ENCODE measurements at regions not wholly inside any gene's neighbourhood (a gene's known extent, or its start where the extent isn't known, plus 50 kb on each side); places are given as distances from the start of the nearest gene placed in this dataset.

DNA sequence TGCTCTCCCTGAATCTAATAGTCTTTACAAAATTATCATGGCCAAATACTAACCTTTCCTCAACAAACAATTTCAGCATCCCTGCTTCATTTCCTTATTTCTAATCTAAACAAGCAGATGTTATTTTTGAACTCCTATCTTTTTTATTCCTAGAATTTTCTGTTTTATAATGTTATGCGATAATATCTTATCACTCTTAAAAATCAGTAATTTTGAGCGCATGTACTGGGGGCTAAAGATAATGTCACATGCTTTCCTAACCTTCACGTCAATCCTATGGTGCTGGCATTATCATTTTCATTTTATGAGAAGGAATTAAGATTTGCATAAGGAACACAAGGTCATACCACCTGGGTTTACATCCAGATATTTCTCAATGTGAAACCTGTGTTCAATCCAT lies 648.0 kb downstream of the BRINP1 start:
- DNase-seq (ENCODE audit: low read depth in 2 of 2): no peak

DNA sequence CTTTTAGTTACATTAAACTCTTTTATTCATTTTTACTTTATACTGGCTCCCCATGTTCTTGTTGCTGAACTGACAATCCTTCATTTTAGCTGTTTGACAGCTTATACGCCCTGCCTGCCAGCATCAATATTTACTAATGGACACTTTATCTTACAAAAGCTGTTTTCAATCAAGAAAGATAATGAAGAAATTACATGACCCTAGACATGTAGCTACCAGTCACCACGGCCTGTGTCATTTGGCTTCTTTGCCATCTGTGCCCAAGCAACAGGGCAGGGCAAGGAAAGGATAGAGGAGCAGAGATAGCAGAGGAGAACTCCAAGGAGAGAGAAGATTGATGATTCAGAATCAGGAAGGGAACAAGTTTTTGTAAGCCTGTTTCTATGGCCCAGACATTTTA lies 647.3 kb downstream of the BRINP1 start:
- no peak for DNase-seq (ENCODE audit: low read depth in 2 of 2)

GRCh38 chr9:118729981-118730380 lies 639.3 kb downstream of the BRINP1 start:
- no peak for DNase-seq (ENCODE audit: low read depth in 2 of 2)

- no peak for DNase-seq (ENCODE audit: low read depth in 2 of 2)
Observed at GRCh38 chr9:118732998-118733397, 636.2 kb downstream of the BRINP1 start.

DNA sequence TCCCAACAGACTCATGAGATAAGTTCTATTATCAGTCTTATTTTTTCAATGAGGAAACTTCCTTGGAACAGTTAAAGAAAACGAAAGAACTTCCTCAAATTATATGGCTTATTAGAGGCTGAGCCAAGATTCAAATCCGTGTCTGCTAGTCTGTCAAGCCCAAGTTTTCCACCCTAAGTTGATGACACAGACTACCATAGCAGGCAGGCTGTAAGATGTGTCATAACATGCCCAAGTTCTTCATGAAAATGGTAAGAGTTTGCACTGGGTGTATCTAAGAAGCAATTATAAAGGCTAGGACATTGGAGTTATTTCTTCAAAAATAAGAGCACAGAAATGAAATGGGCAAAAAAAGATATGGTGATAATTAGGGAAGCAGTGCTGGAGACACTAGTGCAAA lies 634.5 kb downstream of the BRINP1 start:
- DNase-seq (ENCODE audit: low read depth in 2 of 2): no peak

- DNase-seq (ENCODE audit: low read depth in 2 of 2): no peak
Observed at GRCh38 chr9:118736406-118736805, 632.8 kb downstream of the BRINP1 start.

GRCh38 chr9:118751077-118751847 lies 618.0 kb downstream of the BRINP1 start:
- no peak for DNase-seq (ENCODE audit: low read depth in 2 of 2)

DNA sequence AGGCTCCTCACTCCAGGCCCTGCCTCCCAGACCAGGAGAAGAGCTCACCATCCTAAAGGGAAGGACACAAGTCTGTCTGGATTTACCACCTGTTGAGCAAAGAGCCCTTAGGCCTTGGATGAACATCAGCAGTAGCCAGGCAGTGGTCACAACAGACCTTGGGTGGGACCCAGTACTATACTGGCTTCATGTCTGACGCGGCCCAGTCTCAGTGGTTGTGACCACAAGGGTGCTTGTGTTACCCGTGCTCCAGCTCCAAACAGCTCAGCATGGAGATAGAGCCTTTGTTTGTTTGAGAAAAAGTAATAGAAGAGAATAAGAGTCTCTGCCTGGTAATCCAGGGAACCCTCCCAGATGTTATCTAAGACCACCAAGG lies 617.4 kb downstream of the BRINP1 start:
- no peak for DNase-seq (ENCODE audit: low read depth in 2 of 2)

DNA sequence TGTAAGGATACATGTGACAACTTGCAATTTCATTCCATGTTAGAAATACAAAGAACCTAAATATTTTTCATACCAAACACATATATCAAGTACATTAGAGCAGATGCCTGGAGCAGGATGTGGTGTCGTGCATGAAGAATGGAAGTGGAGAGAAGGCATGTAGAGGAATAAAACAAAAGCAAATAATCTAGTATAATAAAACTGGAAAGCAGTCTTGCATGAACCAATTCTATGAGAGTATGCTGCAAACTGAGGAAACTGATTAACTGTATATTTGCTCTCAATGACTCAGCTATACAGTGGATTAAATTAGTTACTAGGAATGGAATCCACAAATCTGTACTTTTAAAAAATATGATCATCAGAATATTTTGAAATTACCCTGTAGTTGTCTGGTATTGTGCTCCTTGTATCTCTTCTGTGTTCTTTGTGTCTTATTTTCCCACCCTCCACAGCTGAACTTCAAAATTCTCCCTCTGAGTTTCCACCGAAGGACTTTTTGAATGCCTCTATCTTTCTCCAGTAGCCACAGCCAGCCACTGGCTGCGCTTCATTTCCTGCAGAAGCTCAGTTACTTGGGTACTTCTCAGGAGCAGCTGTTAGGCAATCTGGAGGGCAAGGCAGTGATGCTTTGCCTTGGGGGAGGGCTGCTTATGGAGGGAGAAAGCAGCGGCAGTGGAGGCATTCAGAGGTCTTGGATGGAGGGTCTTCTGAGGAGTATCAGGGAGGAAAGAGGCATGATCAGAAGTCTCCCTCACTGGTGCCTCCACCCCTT lies 608.0 kb downstream of the BRINP1 start:
- no peak for DNase-seq (ENCODE audit: low read depth in 2 of 2)

DNA sequence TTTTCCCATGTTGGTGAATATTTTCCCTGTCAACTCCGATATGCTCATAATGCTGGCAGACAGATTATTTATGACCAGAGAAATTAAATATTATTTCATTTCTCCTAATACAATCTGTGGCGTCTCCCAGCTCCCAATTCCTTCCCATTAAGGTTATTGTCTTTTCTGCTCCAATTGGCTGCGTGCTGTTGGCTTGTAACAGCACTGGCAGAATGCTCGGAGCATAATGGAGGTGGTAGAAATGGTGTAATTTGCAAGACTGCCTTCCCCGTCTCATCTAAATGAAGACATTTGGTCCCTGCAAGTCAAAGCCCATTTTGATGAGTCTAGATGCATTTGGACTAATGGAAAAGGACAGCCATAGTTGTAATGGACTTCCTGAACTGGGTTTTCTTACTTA lies 601.7 kb downstream of the BRINP1 start:
- no peak for DNase-seq (ENCODE audit: low read depth in 2 of 2)

GRCh38 chr9:118782790-118783463 lies 586.3 kb downstream of the BRINP1 start:
- no peak for DNase-seq (ENCODE audit: low read depth in 2 of 2)

DNA sequence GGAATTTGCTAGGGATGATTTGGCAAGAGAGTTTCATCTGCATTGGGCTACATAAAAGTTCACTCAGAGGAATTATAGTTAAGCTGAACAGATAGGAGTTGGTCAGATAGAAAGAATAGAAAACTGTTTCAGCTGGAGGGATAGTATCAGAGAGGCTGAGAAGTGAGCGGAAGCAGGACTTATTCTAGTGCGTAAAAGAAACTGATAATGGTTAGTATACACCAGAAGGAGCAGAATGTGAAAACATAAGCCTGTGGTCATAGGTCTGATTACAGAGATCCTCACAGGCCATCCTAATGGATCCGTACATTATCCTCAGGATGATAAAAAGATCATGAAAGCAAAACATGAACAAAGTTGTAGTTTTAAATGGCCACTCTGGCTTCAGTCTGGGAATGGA lies 585.2 kb downstream of the BRINP1 start:
- no peak for DNase-seq (ENCODE audit: low read depth in 2 of 2)

DNA sequence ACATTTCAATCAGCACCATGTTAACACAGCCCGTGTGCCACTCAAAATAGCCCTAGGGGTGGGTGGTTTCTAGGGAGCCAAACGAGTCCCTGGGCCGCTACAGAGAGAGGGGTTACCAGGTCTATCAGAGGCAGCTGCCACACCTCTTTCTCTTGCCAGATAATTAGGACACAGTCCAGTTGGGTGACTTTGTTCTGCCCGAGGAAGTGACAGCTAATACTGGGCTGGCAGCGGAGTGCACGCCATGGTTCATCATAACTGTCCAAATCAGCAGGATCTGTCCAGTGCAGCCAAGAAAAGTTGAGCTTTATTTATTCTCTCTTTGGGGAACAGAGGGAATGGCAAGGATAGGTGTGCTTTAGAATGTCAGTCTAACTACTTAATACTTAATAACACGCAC lies 583.8 kb downstream of the BRINP1 start:
- no peak for DNase-seq (ENCODE audit: low read depth in 2 of 2)

DNA sequence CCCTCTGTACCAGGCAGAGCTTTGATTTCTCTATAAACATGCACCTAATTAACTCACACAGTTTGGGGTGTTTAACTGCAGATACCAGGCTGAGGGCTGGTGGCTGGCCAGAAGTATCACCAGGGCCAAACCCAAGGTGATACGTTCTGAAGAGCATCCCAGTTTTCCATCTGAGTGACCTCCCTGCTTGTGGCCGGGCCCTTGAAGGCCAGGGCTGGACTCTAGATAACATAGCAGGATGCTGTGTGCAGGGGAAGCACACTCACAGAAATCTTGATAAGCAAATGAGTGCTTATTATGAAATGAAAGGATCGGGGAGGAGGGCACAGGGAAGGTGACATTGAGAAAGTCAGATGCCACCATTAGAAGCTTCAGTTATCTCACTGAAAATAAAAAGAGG lies 582.4 kb downstream of the BRINP1 start:
- no peak for DNase-seq (ENCODE audit: low read depth in 2 of 2)

GRCh38 chr9:118809160-118809625 lies 560.0 kb downstream of the BRINP1 start:
- no peak for DNase-seq (ENCODE audit: low read depth in 2 of 2)

- DNase-seq (ENCODE audit: low read depth in 2 of 2): no peak
Observed at GRCh38 chr9:118829334-118829733, 539.9 kb downstream of the BRINP1 start.

DNA sequence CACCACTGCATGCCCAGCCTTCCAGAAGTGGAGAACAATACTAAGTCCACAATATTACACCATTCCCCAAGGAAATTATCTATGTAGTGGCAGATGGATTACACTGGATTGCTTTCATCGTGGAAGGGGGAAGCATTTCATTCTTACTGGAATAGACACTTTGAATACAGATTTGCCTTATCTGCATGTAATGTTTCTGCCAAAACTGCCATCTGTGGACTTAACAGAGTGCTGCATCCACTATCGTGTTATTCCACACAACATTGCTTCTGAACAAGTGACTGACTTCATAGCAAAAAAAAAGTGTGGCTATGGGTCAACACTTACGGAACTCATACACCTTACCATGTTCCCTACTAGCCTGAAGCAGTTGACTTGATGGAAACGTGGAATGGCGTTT lies 536.9 kb downstream of the BRINP1 start:
- DNase-seq (ENCODE audit: low read depth in 2 of 2): no peak

- DNase-seq (ENCODE audit: low read depth in 2 of 2): no peak
Observed at GRCh38 chr9:118836891-118837290, 532.3 kb downstream of the BRINP1 start.

DNA sequence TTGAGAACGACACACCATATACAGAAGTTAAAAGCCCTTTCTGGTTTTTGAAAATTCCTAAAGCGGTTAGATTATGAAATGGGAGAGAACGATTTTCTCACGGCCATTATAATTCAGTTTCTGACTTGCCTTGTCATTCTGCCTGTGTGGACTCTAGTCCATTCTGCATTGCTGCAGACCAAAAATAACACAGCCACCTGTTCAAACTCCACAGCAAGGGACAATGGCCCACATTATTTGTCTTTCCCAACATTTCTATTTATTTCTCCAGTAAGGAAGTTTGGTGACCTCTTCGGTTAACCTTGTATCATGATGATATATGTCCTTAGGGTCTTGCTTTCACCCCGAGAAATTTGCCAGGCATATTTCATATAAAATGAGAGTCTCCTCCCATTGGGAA lies 497.7 kb downstream of the BRINP1 start:
- DNase-seq (ENCODE audit: low read depth in 2 of 2): no peak

- DNase-seq (ENCODE audit: low read depth in 2 of 2): no peak
Observed at GRCh38 chr9:118882684-118883083, 486.6 kb downstream of the BRINP1 start.

- DNase-seq (ENCODE audit: low read depth in 2 of 2): no peak
Observed at GRCh38 chr9:118883411-118883810, 485.8 kb downstream of the BRINP1 start.

DNA sequence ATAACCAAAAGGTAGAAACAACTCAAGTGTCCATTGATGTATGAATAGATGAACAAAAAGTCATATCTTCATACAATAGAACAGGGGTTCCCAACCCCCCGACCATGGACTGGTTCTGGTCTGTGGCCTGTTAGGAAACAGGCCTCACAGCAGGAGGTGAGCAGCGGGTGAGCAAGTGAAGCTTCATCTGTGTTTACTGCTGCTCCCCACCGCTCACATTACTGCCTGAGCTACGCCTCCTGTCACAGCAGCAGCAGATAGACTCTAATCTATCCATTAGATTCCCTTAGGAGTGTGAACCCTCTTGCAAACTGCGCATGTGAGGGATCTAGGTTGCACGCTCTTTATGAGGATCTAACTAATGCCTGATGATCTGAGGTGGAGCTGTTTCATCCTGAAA lies 478.0 kb downstream of the BRINP1 start:
- no peak for DNase-seq (ENCODE audit: low read depth in 2 of 2)
